Mucosa of descending colon (tissue), 3 donors: ENCODE measurements at regions not wholly inside any gene's neighbourhood (a gene's known extent, or its start where the extent isn't known, plus 50 kb on each side); places are given as distances from the start of the nearest gene placed in this dataset.
"Not testable (repeated sequence)": the region's sequence is repeated elsewhere in the genome, so short reads cannot be mapped to it uniquely, and the experiment has no call there.

Source experiments
- ATAC-seq: fragments of 200-7000 bp; cut with Tn5 transposase; one replicate; pipeline ENCODE4 v1.9.1; 2020; ENCODE audit warnings: mild to moderate bottlenecking, moderate library complexity
- DNase-seq, 3 donors: peaks; one replicate each; pipeline ENCODE4 v3.0.0-alpha.2; 2020
- H3K36me3 ChIP-seq: fragments of 200-600 bp; one replicate; pipeline ENCODE4 v1.8.0; 2021; ENCODE audit warnings: low read depth, mild to moderate bottlenecking
- H3K4me1 ChIP-seq: fragments of 200-600 bp; one replicate; pipeline ENCODE4 v1.8.0; 2021; ENCODE audit warnings: low read depth, mild to moderate bottlenecking
- H3K4me3 ChIP-seq: fragments of 200-600 bp; one replicate; pipeline ENCODE4 v1.8.0; 2021; ENCODE audit warnings: mild to moderate bottlenecking
- H3K9me3 ChIP-seq: fragments of 200-600 bp; one replicate; pipeline ENCODE4 v1.8.0; 2021; ENCODE audit warnings: mild to moderate bottlenecking
- CTCF ChIP-seq: fragments of 200-600 bp; IDR thresholded peaks from one replicate; pipeline ENCODE4 v1.8.0; 2022; ENCODE audit warnings: antibody characterized with exemption, mild to moderate bottlenecking
- intact Hi-C, 2 donors: fragments of 100-400 bp; cut with DNase I in 1 of 2; cut with micrococcal nuclease in 1 of 2; formaldehyde crosslinking; loops; one replicate each; pipeline versions ENCODE4 v1.11.0 to v1.11.1; 2022; cut with DNase I, micrococcal nuclease
- donor health status: DM: no; HTN: no; CAD: no; lungs with moderate emphysema.
- donor health status: DM: no; HTN: no; CAD: no.
- donor health status: DM: no; HTN: yes; CAD: no.

GRCh38 chr1:43108080-43108479, 64.0 kb downstream of the EBNA1BP2 start:
- TF ChIP-seq CTCF: no peak
- intact Hi-C loops: no loop called here

GRCh38 chr1:43107664-43108063, 64.4 kb downstream of the EBNA1BP2 start:
- ATAC-seq (no peak), DNase-seq (no peak)
- no peaks in the 10 kb centered on the region for H3K36me3 ChIP-seq
- H3K4me1 ChIP-seq: no peaks in the 10 kb centered on the region
- no peak for TF ChIP-seq CTCF
- no peak overlapping the region for H3K4me3 ChIP-seq
- intact Hi-C loops: no loop called here
- peaks cover 13% of the 10 kb centered on the region for H3K9me3 ChIP-seq

More at GRCh38 chr1:43108080-43108479, 64.0 kb downstream of the EBNA1BP2 start:
- Histone ChIP-seq H3K4me3 (no peak overlapping the region), H3K9me3 (peaks cover 13% of the 10 kb centered on the region), H3K36me3 (no peaks in the 10 kb centered on the region), H3K4me1 (no peaks in the 10 kb centered on the region)
- ATAC-seq: no peak
- DNase-seq: no peak

- no peak for TF ChIP-seq CTCF
- H3K36me3 ChIP-seq: no peaks in the 10 kb centered on the region
- intact Hi-C loops: no loop called here
- ATAC-seq (no peak), DNase-seq (no peak)
- peaks cover 6% of the 10 kb centered on the region for H3K9me3 ChIP-seq
- H3K4me3 ChIP-seq: no peak overlapping the region
- H3K4me1 ChIP-seq: no peaks in the 10 kb centered on the region
Measured at GRCh38 chr1:43104027-43104763, 67.9 kb downstream of the EBNA1BP2 start.

- H3K9me3 ChIP-seq: no peaks in the 10 kb centered on the region
- no peak for ATAC-seq
- no peak for DNase-seq
- no peaks in the 10 kb centered on the region for H3K4me1 ChIP-seq
- intact Hi-C loops: no loop called here
- H3K4me3 ChIP-seq: no peak overlapping the region
- no peak for TF ChIP-seq CTCF
- no peaks in the 10 kb centered on the region for H3K36me3 ChIP-seq
Measured at GRCh38 chr1:43101061-43101460, 71.0 kb downstream of the EBNA1BP2 start.

GRCh38 chr1:43098200-43098599, 73.9 kb downstream of the EBNA1BP2 start:
- ATAC-seq (no peak), DNase-seq (no peak)
- intact Hi-C loops: no loop called here
- no peak overlapping the region for H3K4me3 ChIP-seq
- H3K36me3 ChIP-seq: no peaks in the 10 kb centered on the region
- no peaks in the 10 kb centered on the region for H3K9me3 ChIP-seq
- TF ChIP-seq CTCF: no peak
- H3K4me1 ChIP-seq: no peaks in the 10 kb centered on the region

GRCh38 chr1:43096528-43096927, 75.6 kb downstream of the EBNA1BP2 start:
- H3K4me3 ChIP-seq, H3K9me3 ChIP-seq, ATAC-seq, DNase-seq, H3K36me3 ChIP-seq, H3K4me1 ChIP-seq, intact Hi-C loops: not testable (repeated sequence)

GRCh38 chr1:43090812-43091211, 81.3 kb downstream of the EBNA1BP2 start:
- H3K9me3 ChIP-seq, ATAC-seq, H3K36me3 ChIP-seq, H3K4me3 ChIP-seq, intact Hi-C loops, DNase-seq, H3K4me1 ChIP-seq: not testable (repeated sequence)

GRCh38 chr1:43090157-43090556, 81.9 kb downstream of the EBNA1BP2 start:
- H3K4me3 ChIP-seq, DNase-seq, H3K36me3 ChIP-seq, H3K4me1 ChIP-seq, intact Hi-C loops, H3K9me3 ChIP-seq, ATAC-seq: not testable (repeated sequence)
